ENCODE measurements at regions not wholly inside any gene's neighbourhood (a gene's known extent, or its start where the extent isn't known, plus 50 kb on each side); places are given as distances from the start of the nearest gene placed in this dataset.

DNA sequence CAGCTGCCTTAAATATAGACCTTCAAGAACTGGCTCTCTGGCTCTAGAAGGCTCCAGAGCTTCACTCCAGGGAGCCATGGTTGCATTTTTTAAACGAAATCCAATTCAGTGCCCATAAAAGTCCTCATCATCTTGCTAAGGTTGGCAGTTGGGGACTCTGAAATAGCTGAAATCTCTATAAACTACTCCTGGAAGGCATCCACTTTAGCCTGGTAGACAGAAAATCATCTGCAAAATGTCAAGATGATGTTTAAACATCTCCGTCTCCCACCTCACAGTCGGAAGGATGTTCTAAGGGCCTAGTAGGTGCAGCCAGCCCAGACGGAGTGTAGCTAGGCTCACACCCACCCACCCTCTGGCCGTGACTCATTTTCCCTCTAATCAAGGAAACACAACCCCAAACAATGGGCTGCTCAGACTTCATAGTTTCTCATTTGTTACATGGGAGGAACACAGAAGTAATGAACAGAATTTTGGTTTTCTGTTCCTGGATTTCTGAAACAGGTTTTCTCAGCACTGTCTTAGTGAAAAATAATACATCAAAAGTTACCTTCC lies 235.4 kb upstream of the KAZN start:
- TF ChIP-seq, protein P1, sequence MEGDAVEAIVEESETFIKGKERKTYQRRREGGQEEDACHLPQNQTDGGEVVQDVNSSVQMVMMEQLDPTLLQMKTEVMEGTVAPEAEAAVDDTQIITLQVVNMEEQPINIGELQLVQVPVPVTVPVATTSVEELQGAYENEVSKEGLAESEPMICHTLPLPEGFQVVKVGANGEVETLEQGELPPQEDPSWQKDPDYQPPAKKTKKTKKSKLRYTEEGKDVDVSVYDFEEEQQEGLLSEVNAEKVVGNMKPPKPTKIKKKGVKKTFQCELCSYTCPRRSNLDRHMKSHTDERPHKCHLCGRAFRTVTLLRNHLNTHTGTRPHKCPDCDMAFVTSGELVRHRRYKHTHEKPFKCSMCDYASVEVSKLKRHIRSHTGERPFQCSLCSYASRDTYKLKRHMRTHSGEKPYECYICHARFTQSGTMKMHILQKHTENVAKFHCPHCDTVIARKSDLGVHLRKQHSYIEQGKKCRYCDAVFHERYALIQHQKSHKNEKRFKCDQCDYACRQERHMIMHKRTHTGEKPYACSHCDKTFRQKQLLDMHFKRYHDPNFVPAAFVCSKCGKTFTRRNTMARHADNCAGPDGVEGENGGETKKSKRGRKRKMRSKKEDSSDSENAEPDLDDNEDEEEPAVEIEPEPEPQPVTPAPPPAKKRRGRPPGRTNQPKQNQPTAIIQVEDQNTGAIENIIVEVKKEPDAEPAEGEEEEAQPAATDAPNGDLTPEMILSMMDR (conservative IDR thresholded peaks at IDR 0.05; ENCODE audit: control insufficient read depth, insufficient read depth, low read depth, low read length) = no peak
- DNase-seq (ENCODE audit: low read depth) = peak; percentile 26
- H3K4me3 ChIP-seq (ENCODE audit: control insufficient read depth, low read depth, low read length) = no peak overlapping the region

DNA sequence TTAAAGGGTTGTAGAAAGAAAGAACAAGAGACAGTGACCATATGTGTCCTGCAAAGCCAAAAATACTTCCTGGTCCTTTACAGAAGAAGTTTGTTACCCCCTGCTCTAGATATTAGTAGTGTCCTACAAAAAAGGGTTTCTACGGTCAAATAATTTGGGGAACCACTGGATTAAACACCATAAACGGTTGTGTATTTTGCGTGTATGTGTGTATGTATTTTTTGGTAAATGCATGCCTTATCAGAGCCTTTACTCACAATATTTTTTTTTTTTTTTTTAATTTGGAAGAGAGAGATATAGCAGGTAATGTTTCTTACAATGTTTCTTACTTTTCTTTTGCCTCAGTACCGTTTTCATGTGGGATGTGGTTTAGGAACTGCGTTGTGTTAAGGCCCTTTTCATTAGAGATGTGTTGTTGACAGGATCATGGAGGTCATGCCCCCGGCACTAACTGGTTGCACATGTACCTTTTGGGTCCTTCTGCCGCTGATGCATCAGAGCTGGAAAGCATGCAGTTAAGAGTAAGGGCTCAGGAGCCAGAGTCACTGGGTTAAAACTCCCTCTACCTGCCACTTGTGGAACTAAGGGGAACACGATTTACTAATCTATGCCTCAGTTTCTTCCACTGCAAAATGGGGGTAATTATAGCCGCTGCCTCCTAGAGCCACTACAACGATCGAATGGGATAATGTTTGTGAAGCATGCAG lies 234.6 kb upstream of the KAZN start:
- TF ChIP-seq, protein P1 (conservative IDR thresholded peaks at IDR 0.05; ENCODE audit: control insufficient read depth, insufficient read depth, low read depth, low read length) = peak; percentile 33
- peak; percentile 64 for DNase-seq (ENCODE audit: low read depth)
- H3K4me3 ChIP-seq (ENCODE audit: control insufficient read depth, low read depth, low read length) = no peak overlapping the region

DNA sequence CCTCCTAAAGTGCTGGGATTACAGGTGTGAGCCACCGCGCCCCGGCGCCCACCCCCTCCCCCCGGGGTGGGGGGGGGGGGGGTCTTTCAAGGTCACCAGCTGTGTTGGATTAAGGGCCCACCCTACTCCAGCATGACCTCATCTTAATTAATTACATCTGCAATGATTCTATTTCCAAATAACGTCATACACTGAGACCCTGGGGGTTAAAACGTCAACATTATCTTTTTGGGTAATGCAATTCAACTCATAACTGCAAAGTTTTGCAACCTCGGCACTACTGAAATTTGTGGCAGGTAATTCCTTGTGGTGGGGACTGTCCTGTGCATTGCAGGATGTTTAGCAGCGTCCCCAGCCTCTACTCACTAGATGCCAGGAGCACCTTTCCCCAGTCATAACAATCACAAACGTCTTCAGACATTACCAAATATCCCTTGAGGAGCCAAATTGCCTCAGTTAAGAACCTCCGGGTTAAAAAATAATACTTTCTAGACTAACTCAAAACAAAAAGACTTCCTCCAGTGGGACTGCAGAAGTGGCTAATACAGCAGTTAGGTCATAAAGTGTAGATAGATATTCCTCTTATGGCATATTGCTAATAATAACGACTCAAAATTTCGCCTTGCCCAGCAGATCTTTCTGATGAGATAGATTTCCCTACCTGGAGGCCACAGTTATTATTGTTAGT lies 233.0 kb upstream of the KAZN start:
- TF ChIP-seq, protein P1 (conservative IDR thresholded peaks at IDR 0.05; ENCODE audit: control insufficient read depth, insufficient read depth, low read depth, low read length) = no peak
- peak; percentile 66 for DNase-seq (ENCODE audit: low read depth)
- H3K4me3 ChIP-seq (ENCODE audit: control insufficient read depth, low read depth, low read length) = no peak overlapping the region

DNA sequence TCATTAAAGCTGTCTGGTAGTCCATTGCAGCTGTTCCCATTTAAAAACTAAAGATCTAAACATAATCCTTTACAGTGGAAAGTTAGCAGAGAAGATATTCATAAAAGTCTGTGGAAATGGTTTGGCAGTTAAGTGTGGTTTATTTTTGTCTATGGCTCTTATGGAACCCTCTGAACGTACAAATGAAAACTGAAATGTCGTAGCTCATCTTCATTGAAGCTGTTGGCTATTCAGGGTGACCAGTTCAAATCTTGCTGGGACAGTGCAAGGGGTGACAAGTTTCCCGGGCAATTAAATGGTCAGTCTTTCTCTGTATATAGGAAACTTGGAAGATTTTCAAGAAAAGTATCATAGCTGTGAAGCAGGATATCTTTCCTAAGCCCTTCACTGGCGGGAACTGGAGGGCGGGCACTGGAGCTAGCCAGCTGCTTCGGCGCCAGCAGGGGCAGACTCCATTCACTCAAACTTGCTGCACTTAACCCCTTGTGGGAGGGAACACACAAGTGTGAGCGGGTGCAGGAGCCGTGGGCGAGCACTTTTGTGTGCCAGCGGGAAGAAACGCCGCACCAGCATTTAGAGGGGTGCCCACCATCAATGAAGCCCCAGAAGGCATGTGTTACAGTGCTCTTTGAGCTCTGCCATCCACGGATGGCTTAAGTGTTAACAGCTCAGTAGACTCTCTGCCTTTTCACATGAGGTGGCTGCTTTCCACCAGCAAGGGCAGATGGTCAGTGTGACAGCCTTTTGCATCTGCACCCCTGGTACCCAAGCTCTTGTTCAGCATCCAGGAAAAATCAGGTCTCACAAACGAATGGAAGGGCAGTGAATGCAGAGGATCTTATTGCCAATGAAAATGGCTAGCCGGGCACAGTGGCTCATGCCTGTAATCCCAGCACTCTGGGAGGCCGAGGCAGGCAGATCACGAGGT lies 232.1 kb upstream of the KAZN start:
- DNase-seq (ENCODE audit: low read depth) = peak; percentile 49
- H3K4me3 ChIP-seq (ENCODE audit: control insufficient read depth, low read depth, low read length) = no peak overlapping the region
- TF ChIP-seq, protein P1 (conservative IDR thresholded peaks at IDR 0.05; ENCODE audit: control insufficient read depth, insufficient read depth, low read depth, low read length) = peak; percentile 16

DNA sequence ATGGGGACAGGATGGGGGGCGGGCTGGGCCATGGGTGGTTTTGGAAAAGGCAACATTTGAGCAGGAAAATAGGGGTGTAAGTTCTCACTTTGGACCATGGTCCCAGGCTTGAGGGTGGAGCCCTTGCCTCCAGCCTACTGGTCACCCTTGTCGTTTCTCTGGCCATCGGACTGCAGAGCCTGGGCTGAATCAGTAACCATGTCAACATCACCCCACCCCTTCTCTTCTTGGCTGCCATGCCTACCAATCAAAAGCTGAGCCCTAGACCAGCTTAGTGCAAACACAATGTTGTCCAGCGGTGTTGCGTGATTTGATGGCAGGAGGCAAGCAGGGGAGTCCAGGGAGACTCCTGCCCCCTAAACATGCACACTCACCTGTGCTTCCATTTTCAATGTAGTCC lies 231.0 kb upstream of the KAZN start:
- no peak for DNase-seq (ENCODE audit: low read depth)
- H3K4me3 ChIP-seq (ENCODE audit: control insufficient read depth, low read depth, low read length) = no peak overlapping the region
- TF ChIP-seq, protein P1 (conservative IDR thresholded peaks at IDR 0.05; ENCODE audit: control insufficient read depth, insufficient read depth, low read depth, low read length) = no peak

DNA sequence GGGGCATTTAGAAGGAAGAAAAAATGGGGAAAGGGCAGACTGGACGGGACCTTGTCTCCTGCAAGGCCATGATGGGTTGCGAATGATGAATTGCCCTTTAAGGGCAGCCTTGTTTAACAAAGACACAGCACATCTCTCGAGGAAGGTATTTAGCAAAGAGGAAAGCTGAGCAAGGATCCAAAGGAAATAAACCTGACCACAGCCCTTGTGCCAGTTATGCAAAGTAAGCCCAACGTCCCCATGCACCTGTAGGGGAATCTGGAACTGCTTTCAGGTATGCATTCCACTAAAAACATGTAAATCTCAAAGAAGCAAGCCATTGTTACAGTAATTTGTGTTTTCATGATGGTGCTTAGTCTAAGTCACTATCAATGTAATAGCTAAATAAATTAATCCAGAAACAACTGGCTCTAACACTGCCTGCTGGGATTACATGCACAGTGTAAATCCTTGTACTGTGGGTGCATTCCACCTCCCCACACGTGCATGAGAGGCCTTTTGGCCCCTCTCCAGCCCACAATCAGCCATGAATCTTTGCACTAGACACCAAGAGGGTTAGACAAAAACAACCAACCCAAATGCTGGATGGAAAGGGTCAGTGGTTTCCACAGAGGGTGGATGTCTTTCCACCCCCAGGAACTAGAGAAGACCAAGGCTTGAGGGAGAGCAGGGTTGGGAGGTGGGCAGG lies 228.8 kb upstream of the KAZN start:
- H3K4me3 ChIP-seq (ENCODE audit: control insufficient read depth, low read depth, low read length) = no peak overlapping the region
- TF ChIP-seq, protein P1 (conservative IDR thresholded peaks at IDR 0.05; ENCODE audit: control insufficient read depth, insufficient read depth, low read depth, low read length) = no peak
- peak; percentile 20 for DNase-seq (ENCODE audit: low read depth)
